Activated T-cell treated with anti-CD3 and anti-CD28 coated beads, Interleukin-2, amount 50 U/mL, for 48 hours (primary cell): ENCODE measurements at regions not wholly inside any gene's neighbourhood (a gene's known extent, or its start where the extent isn't known, plus 50 kb on each side); places are given as distances from the start of the nearest gene placed in this dataset.

Experiments used
- DNase-seq, 2 experiments: peaks; one replicate each; pipeline ENCODE4 v3.0.0-alpha.2; 2020

- DNase-seq = no peak
Measured at GRCh38 chr11:110918351-110918750, 206.1 kb upstream of the ARHGAP20 start.

- DNase-seq = no peak
Measured at GRCh38 chr11:110912437-110912836, 200.2 kb upstream of the ARHGAP20 start.

- no peak for DNase-seq
Measured at GRCh38 chr11:110910384-110910783, 198.1 kb upstream of the ARHGAP20 start.

- no peak for DNase-seq
Measured at GRCh38 chr11:110909336-110909735, 197.1 kb upstream of the ARHGAP20 start.

- no peak for DNase-seq
Measured at GRCh38 chr11:110908401-110909105, 196.3 kb upstream of the ARHGAP20 start.

- no peak for DNase-seq
Measured at GRCh38 chr11:110907629-110908028, 195.4 kb upstream of the ARHGAP20 start.

- DNase-seq = no peak
Measured at GRCh38 chr11:110903830-110904229, 191.6 kb upstream of the ARHGAP20 start.

GRCh38 chr11:110903378-110903777 is 191.1 kb upstream of the ARHGAP20 start:
- DNase-seq = no peak

- no peak for DNase-seq
Measured at GRCh38 chr11:110901441-110901840, 189.2 kb upstream of the ARHGAP20 start.

- DNase-seq = no peak
Measured at GRCh38 chr11:110900426-110900825, 188.2 kb upstream of the ARHGAP20 start.

- DNase-seq = no peak
Measured at GRCh38 chr11:110897035-110897434, 184.8 kb upstream of the ARHGAP20 start.

GRCh38 chr11:110896358-110896757 is 184.1 kb upstream of the ARHGAP20 start:
- DNase-seq = no peak

- no peak for DNase-seq
Measured at GRCh38 chr11:110894224-110894623, 182.0 kb upstream of the ARHGAP20 start.

- no peak for DNase-seq
Measured at GRCh38 chr11:110892741-110893285, 180.6 kb upstream of the ARHGAP20 start.

GRCh38 chr11:110891411-110891810 is 179.2 kb upstream of the ARHGAP20 start:
- no peak for DNase-seq

- DNase-seq = no peak
Measured at GRCh38 chr11:110890995-110891394, 178.8 kb upstream of the ARHGAP20 start.

- DNase-seq = no peak
Measured at GRCh38 chr11:110886288-110886970, 174.2 kb upstream of the ARHGAP20 start.

GRCh38 chr11:110883256-110883655 is 171.0 kb upstream of the ARHGAP20 start:
- DNase-seq = no peak

- no peak for DNase-seq
Measured at GRCh38 chr11:110878513-110878912, 166.3 kb upstream of the ARHGAP20 start.

GRCh38 chr11:110874437-110875030 is 162.3 kb upstream of the ARHGAP20 start:
- no peak for DNase-seq

- no peak for DNase-seq
Measured at GRCh38 chr11:110873975-110874374, 161.7 kb upstream of the ARHGAP20 start.

GRCh38 chr11:110870816-110871522 is 158.7 kb upstream of the ARHGAP20 start:
- DNase-seq = no peak

GRCh38 chr11:110867951-110868350 is 155.7 kb upstream of the ARHGAP20 start:
- DNase-seq = no peak
